ENCODE measurements at regions not wholly inside any gene's neighbourhood (a gene's known extent, or its start where the extent isn't known, plus 50 kb on each side); places are given as distances from the start of the nearest gene placed in this dataset.

- no peaks in the 10 kb centered on the region for H3K27me3 ChIP-seq (ENCODE audit: insufficient read depth)
- no peaks in the 10 kb centered on the region for H3K4me1 ChIP-seq (ENCODE audit: insufficient read depth)
- H3K4me2 ChIP-seq = no peak overlapping the region
- no peak overlapping the region for H3K27ac ChIP-seq (ENCODE audit: low read depth)
- Mint-ChIP-seq H3K27me3 (ENCODE audit: insufficient read depth, low read depth, poor library complexity) (no peaks in the 10 kb centered on the region), H3K27ac (no peak overlapping the region; the same call in 1 of the 2 replicates), H3K4me1 (no peaks in the 10 kb centered on the region), H3K9me3 (no peaks in the 10 kb centered on the region), H3K36me3 (ENCODE audit: low read depth) (no peaks in the 10 kb centered on the region), H3K4me3 (no peak overlapping the region)
- no peaks in the 10 kb centered on the region for H3K79me2 ChIP-seq (replicated peaks; ENCODE audit: insufficient read depth)
- H3K36me3 ChIP-seq (ENCODE audit: insufficient read depth) = no peaks in the 10 kb centered on the region
- TF ChIP-seq STAT1 (IDR thresholded peaks at IDR 0.05; ENCODE audit: unreplicated experiment) (no peak), EZH2 (IDR thresholded peaks at IDR 0.05; ENCODE audit: low read depth, unreplicated experiment) (no peak), EZH2phosphoT487 (IDR thresholded peaks at IDR 0.05; ENCODE audit: unreplicated experiment) (no peak), NANOG (IDR thresholded peaks at IDR 0.05; ENCODE audit: borderline replicate concordance) (no peak), JUNB (IDR thresholded peaks at IDR 0.05; ENCODE audit: unreplicated experiment) (no peak), POLR2AphosphoS5 (IDR thresholded peaks at IDR 0.05; ENCODE audit: low read depth) (no peak), ZNF114 (CRISPR knock-in tag; IDR thresholded peaks at IDR 0.05) (no peak)
- TF ChIP-seq, protein P1, sequence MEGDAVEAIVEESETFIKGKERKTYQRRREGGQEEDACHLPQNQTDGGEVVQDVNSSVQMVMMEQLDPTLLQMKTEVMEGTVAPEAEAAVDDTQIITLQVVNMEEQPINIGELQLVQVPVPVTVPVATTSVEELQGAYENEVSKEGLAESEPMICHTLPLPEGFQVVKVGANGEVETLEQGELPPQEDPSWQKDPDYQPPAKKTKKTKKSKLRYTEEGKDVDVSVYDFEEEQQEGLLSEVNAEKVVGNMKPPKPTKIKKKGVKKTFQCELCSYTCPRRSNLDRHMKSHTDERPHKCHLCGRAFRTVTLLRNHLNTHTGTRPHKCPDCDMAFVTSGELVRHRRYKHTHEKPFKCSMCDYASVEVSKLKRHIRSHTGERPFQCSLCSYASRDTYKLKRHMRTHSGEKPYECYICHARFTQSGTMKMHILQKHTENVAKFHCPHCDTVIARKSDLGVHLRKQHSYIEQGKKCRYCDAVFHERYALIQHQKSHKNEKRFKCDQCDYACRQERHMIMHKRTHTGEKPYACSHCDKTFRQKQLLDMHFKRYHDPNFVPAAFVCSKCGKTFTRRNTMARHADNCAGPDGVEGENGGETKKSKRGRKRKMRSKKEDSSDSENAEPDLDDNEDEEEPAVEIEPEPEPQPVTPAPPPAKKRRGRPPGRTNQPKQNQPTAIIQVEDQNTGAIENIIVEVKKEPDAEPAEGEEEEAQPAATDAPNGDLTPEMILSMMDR (conservative IDR thresholded peaks at IDR 0.05; ENCODE audit: low read depth in 2 of 2) = no peak
- TF ChIP-seq, protein P2, sequence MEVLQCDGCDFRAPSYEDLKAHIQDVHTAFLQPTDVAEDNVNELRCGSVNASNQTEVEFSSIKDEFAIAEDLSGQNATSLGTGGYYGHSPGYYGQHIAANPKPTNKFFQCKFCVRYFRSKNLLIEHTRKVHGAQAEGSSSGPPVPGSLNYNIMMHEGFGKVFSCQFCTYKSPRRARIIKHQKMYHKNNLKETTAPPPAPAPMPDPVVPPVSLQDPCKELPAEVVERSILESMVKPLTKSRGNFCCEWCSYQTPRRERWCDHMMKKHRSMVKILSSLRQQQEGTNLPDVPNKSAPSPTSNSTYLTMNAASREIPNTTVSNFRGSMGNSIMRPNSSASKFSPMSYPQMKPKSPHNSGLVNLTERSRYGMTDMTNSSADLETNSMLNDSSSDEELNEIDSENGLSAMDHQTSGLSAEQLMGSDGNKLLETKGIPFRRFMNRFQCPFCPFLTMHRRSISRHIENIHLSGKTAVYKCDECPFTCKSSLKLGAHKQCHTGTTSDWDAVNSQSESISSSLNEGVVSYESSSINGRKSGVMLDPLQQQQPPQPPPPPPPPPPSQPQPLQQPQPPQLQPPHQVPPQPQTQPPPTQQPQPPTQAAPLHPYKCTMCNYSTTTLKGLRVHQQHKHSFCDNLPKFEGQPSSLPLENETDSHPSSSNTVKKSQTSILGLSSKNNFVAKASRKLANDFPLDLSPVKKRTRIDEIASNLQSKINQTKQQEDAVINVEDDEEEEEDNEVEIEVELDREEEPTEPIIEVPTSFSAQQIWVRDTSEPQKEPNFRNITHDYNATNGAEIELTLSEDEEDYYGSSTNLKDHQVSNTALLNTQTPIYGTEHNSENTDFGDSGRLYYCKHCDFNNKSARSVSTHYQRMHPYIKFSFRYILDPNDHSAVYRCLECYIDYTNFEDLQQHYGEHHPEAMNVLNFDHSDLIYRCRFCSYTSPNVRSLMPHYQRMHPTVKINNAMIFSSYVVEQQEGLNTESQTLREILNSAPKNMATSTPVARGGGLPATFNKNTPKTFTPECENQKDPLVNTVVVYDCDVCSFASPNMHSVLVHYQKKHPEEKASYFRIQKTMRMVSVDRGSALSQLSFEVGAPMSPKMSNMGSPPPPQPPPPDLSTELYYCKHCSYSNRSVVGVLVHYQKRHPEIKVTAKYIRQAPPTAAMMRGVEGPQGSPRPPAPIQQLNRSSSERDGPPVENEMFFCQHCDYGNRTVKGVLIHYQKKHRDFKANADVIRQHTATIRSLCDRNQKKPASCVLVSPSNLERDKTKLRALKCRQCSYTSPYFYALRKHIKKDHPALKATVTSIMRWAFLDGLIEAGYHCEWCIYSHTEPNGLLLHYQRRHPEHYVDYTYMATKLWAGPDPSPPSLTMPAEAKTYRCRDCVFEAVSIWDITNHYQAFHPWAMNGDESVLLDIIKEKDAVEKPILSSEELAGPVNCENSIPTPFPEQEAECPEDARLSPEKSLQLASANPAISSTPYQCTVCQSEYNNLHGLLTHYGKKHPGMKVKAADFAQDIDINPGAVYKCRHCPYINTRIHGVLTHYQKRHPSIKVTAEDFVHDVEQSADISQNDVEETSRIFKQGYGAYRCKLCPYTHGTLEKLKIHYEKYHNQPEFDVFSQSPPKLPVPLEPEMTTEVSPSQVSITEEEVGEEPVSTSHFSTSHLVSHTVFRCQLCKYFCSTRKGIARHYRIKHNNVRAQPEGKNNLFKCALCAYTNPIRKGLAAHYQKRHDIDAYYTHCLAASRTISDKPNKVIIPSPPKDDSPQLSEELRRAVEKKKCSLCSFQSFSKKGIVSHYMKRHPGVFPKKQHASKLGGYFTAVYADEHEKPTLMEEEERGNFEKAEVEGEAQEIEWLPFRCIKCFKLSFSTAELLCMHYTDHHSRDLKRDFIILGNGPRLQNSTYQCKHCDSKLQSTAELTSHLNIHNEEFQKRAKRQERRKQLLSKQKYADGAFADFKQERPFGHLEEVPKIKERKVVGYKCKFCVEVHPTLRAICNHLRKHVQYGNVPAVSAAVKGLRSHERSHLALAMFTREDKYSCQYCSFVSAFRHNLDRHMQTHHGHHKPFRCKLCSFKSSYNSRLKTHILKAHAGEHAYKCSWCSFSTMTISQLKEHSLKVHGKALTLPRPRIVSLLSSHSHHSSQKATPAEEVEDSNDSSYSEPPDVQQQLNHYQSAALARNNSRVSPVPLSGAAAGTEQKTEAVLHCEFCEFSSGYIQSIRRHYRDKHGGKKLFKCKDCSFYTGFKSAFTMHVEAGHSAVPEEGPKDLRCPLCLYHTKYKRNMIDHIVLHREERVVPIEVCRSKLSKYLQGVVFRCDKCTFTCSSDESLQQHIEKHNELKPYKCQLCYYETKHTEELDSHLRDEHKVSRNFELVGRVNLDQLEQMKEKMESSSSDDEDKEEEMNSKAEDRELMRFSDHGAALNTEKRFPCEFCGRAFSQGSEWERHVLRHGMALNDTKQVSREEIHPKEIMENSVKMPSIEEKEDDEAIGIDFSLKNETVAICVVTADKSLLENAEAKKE (CRISPR knock-in tag; IDR thresholded peaks at IDR 0.05) = no peak
- TF ChIP-seq, protein P3, sequence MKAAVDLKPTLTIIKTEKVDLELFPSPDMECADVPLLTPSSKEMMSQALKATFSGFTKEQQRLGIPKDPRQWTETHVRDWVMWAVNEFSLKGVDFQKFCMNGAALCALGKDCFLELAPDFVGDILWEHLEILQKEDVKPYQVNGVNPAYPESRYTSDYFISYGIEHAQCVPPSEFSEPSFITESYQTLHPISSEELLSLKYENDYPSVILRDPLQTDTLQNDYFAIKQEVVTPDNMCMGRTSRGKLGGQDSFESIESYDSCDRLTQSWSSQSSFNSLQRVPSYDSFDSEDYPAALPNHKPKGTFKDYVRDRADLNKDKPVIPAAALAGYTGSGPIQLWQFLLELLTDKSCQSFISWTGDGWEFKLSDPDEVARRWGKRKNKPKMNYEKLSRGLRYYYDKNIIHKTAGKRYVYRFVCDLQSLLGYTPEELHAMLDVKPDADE (IDR thresholded peaks at IDR 0.05) = no peak
- H3K4me3 ChIP-seq = no peak overlapping the region
- DNase-seq (ENCODE audit: low spot score) = no peak
- ATAC-seq = no peak
- no peaks in the 10 kb centered on the region for H4K20me1 ChIP-seq (replicated peaks; ENCODE audit: insufficient read depth)
- no peak overlapping the region for H2AFZ ChIP-seq
- H3F3A ChIP-seq (replicated peaks; ENCODE audit: low read depth) = no peaks in the 10 kb centered on the region
- no peaks in the 10 kb centered on the region for H3K9me2 ChIP-seq (ENCODE audit: insufficient read depth)
These were observed 185.8 kb downstream of the TRAM1L1 start for GRCh38 chr4:116899561-116899960.

Measured in GM23338 (cell line).